ENCODE measurements at regions not wholly inside any gene's neighbourhood (a gene's known extent, or its start where the extent isn't known, plus 50 kb on each side); places are given as distances from the start of the nearest gene placed in this dataset.

- H3K79me2 ChIP-seq (ENCODE audit: insufficient read depth, low read depth, low read length) = no peaks in the 10 kb centered on the region
- no peak overlapping the region for H2AFZ ChIP-seq (ENCODE audit: low read length)
- TF ChIP-seq EZH2phosphoT487 (IDR thresholded peaks at IDR 0.05; ENCODE audit: borderline replicate concordance, low read depth, low read length) = no peak
- TF ChIP-seq CTCF (conservative IDR thresholded peaks at IDR 0.05; ENCODE audit: low read length) = no peak
- H3K4me3 ChIP-seq (ENCODE audit: low read depth, low read length, poor library complexity, severe bottlenecking) = no peak overlapping the region
- H4K20me1 ChIP-seq (ENCODE audit: insufficient read depth, low read length) = no peaks in the 10 kb centered on the region
- POLR2A ChIA-PET = interaction anchor here (0.7 kb wide), 1 partner anchor 39 kb away, joined by 3 read pairs; no protein-coding TSS in a partner anchor
- no peaks in the 10 kb centered on the region for H3K36me3 ChIP-seq (ENCODE audit: insufficient read depth, low read length)
- intact Hi-C loops (cut with micrococcal nuclease; ENCODE audit: unreplicated experiment) = no loop called here
- H3K27ac ChIP-seq (ENCODE audit: low read depth, low read length, poor library complexity, severe bottlenecking) = no peak overlapping the region
- no peak for DNase-seq (ENCODE audit: low spot score)
- no peaks in the 10 kb centered on the region for H3K9me2 ChIP-seq (ENCODE audit: insufficient read depth, low read length)
- CTCF ChIA-PET (ENCODE audit: unreplicated experiment) = no interaction called here
- H3K4me1 ChIP-seq (ENCODE audit: insufficient read depth, low read length, poor library complexity, severe bottlenecking) = no peaks in the 10 kb centered on the region
- no peaks in the 10 kb centered on the region for H3K9me3 ChIP-seq (ENCODE audit: low read length)
- no TSS peak for BruUV-seq (replicated peaks)
- H3K4me2 ChIP-seq (ENCODE audit: low read length) = no peak overlapping the region
These were observed 100.7 kb upstream of the GRPR start for GRCh38 chrX:16022580-16023200.

- Histone ChIP-seq H3K9me3 (ENCODE audit: low read length) (no peaks in the 10 kb centered on the region), H4K20me1 (ENCODE audit: insufficient read depth, low read length) (no peaks in the 10 kb centered on the region), H3K36me3 (ENCODE audit: insufficient read depth, low read length) (no peaks in the 10 kb centered on the region), H3K4me2 (ENCODE audit: low read length) (no peak overlapping the region), H3K4me1 (ENCODE audit: insufficient read depth, low read length, poor library complexity, severe bottlenecking) (peaks cover 10% of the 10 kb centered on the region), H2AFZ (ENCODE audit: low read length) (no peak overlapping the region), H3K4me3 (ENCODE audit: low read depth, low read length, poor library complexity, severe bottlenecking) (no peak overlapping the region), H3K79me2 (ENCODE audit: insufficient read depth, low read depth, low read length) (no peaks in the 10 kb centered on the region), H3K9me2 (ENCODE audit: insufficient read depth, low read length) (no peaks in the 10 kb centered on the region), H3K27ac (ENCODE audit: low read depth, low read length, poor library complexity, severe bottlenecking) (no peak overlapping the region)
- ChIA-PET POLR2A (interaction anchor here (0.8 kb wide), 1 partner anchor 18 kb away, joined by 3 read pairs; no protein-coding TSS in a partner anchor), CTCF (ENCODE audit: unreplicated experiment) (no interaction called here)
- TF ChIP-seq EZH2phosphoT487 (IDR thresholded peaks at IDR 0.05; ENCODE audit: borderline replicate concordance, low read depth, low read length) (no peak), CTCF (conservative IDR thresholded peaks at IDR 0.05; ENCODE audit: low read length) (no peak)
- no TSS peak for BruUV-seq (replicated peaks)
- DNase-seq (ENCODE audit: low spot score) = no peak
- intact Hi-C loops (cut with micrococcal nuclease; ENCODE audit: unreplicated experiment) = no loop called here
These were observed 105.1 kb upstream of the GRPR start for GRCh38 chrX:16018291-16018690.

GRCh38 chrX:16014171-16014570 lies 109.2 kb upstream of the GRPR start:
- H2AFZ ChIP-seq (ENCODE audit: low read length) = no peak overlapping the region
- no TSS peak for BruUV-seq (replicated peaks)
- no peak overlapping the region for H3K27ac ChIP-seq (ENCODE audit: low read depth, low read length, poor library complexity, severe bottlenecking)
- H3K36me3 ChIP-seq (ENCODE audit: insufficient read depth, low read length) = no peaks in the 10 kb centered on the region
- H3K9me2 ChIP-seq (ENCODE audit: insufficient read depth, low read length) = no peaks in the 10 kb centered on the region
- CTCF ChIA-PET (ENCODE audit: unreplicated experiment) = no interaction called here
- no peak overlapping the region for H3K4me2 ChIP-seq (ENCODE audit: low read length)
- H3K4me1 ChIP-seq (ENCODE audit: insufficient read depth, low read length, poor library complexity, severe bottlenecking) = peaks cover 10% of the 10 kb centered on the region
- intact Hi-C loops (cut with micrococcal nuclease; ENCODE audit: unreplicated experiment) = no loop called here
- H3K79me2 ChIP-seq (ENCODE audit: insufficient read depth, low read depth, low read length) = no peaks in the 10 kb centered on the region
- H3K4me3 ChIP-seq (ENCODE audit: low read depth, low read length, poor library complexity, severe bottlenecking) = no peak overlapping the region
- no peaks in the 10 kb centered on the region for H3K9me3 ChIP-seq (ENCODE audit: low read length)
- POLR2A ChIA-PET = no interaction called here
- no peaks in the 10 kb centered on the region for H4K20me1 ChIP-seq (ENCODE audit: insufficient read depth, low read length)
- DNase-seq (ENCODE audit: low spot score) = no peak
- no peak for TF ChIP-seq EZH2phosphoT487 (IDR thresholded peaks at IDR 0.05; ENCODE audit: borderline replicate concordance, low read depth, low read length)
- TF ChIP-seq CTCF (conservative IDR thresholded peaks at IDR 0.05; ENCODE audit: low read length) = no peak
